ENCODE measurements at regions not wholly inside any gene's neighbourhood (a gene's known extent, or its start where the extent isn't known, plus 50 kb on each side); places are given as distances from the start of the nearest gene placed in this dataset.

- Mint-ChIP-seq H3K4me3 (no peak overlapping the region), H3K9me3 (no peaks in the 10 kb centered on the region), H3K36me3 (ENCODE audit: low read depth) (no peaks in the 10 kb centered on the region), H3K27me3 (no peaks in the 10 kb centered on the region), H3K27ac (no peak overlapping the region), H3K4me1 (no peaks in the 10 kb centered on the region)
- POLR2A ChIA-PET, result no interaction called here
- no peak for DNase-seq
- CTCF ChIA-PET, result no interaction called here
These were observed 142.8 kb downstream of the PJA1 start for GRCh38 chrX:69022430-69022829.

GRCh38 chrX:69021141-69021960, 143.9 kb downstream of the PJA1 start:
- POLR2A ChIA-PET, result no interaction called here

GRCh38 chrX:69020316-69020715, 144.9 kb downstream of the PJA1 start:
- no peak for DNase-seq
- H3K27ac Mint-ChIP-seq, result no peak overlapping the region
- CTCF ChIA-PET, result no interaction called here
- H3K36me3 Mint-ChIP-seq (ENCODE audit: low read depth), result no peaks in the 10 kb centered on the region
- H3K9me3 Mint-ChIP-seq, result no peaks in the 10 kb centered on the region
- H3K4me3 Mint-ChIP-seq, result no peak overlapping the region
- no peaks in the 10 kb centered on the region for H3K27me3 Mint-ChIP-seq
- POLR2A ChIA-PET, result no interaction called here
- no peaks in the 10 kb centered on the region for H3K4me1 Mint-ChIP-seq

More at GRCh38 chrX:69021141-69021960, 143.9 kb downstream of the PJA1 start:
- no peak overlapping the region for H3K4me3 Mint-ChIP-seq
- no peaks in the 10 kb centered on the region for H3K4me1 Mint-ChIP-seq
- CTCF ChIA-PET, result no interaction called here
- H3K27me3 Mint-ChIP-seq, result no peaks in the 10 kb centered on the region
- no peaks in the 10 kb centered on the region for H3K9me3 Mint-ChIP-seq
- H3K36me3 Mint-ChIP-seq (ENCODE audit: low read depth), result no peaks in the 10 kb centered on the region
- no peak overlapping the region for H3K27ac Mint-ChIP-seq
- no peak for DNase-seq

- no peaks in the 10 kb centered on the region for H3K36me3 Mint-ChIP-seq (ENCODE audit: low read depth)
- H3K4me1 Mint-ChIP-seq, result no peaks in the 10 kb centered on the region
- ChIA-PET POLR2A (no interaction called here), CTCF (no interaction called here)
- H3K27me3 Mint-ChIP-seq, result no peaks in the 10 kb centered on the region
- no peaks in the 10 kb centered on the region for H3K9me3 Mint-ChIP-seq
- DNase-seq, result no peak
- H3K4me3 Mint-ChIP-seq, result no peak overlapping the region
- H3K27ac Mint-ChIP-seq, result no peak overlapping the region
These were observed 146.0 kb downstream of the PJA1 start for GRCh38 chrX:69019073-69019890.

GRCh38 chrX:69018416-69019072, 146.7 kb downstream of the PJA1 start:
- Mint-ChIP-seq H3K27ac (no peak overlapping the region), H3K27me3 (no peaks in the 10 kb centered on the region), H3K4me1 (no peaks in the 10 kb centered on the region), H3K4me3 (no peak overlapping the region), H3K9me3 (no peaks in the 10 kb centered on the region), H3K36me3 (ENCODE audit: low read depth) (no peaks in the 10 kb centered on the region)
- DNase-seq, result no peak
- ChIA-PET CTCF (no interaction called here), POLR2A (no interaction called here)

- DNase-seq, result no peak
- Mint-ChIP-seq H3K36me3 (ENCODE audit: low read depth) (no peaks in the 10 kb centered on the region), H3K27me3 (no peaks in the 10 kb centered on the region), H3K27ac (no peak overlapping the region), H3K4me3 (no peak overlapping the region), H3K4me1 (no peaks in the 10 kb centered on the region), H3K9me3 (no peaks in the 10 kb centered on the region)
- ChIA-PET POLR2A (no interaction called here), CTCF (no interaction called here)
These were observed 148.8 kb downstream of the PJA1 start for GRCh38 chrX:69016293-69016941.

GRCh38 chrX:69015564-69016292, 149.5 kb downstream of the PJA1 start:
- Mint-ChIP-seq H3K27ac (no peak overlapping the region), H3K4me1 (no peaks in the 10 kb centered on the region), H3K27me3 (no peaks in the 10 kb centered on the region), H3K36me3 (ENCODE audit: low read depth) (no peaks in the 10 kb centered on the region), H3K4me3 (no peak overlapping the region), H3K9me3 (no peaks in the 10 kb centered on the region)
- no peak for DNase-seq
- ChIA-PET POLR2A (no interaction called here), CTCF (no interaction called here)

GRCh38 chrX:69015156-69015555, 150.1 kb downstream of the PJA1 start:
- DNase-seq, result no peak
- Mint-ChIP-seq H3K36me3 (ENCODE audit: low read depth) (no peaks in the 10 kb centered on the region), H3K4me1 (no peaks in the 10 kb centered on the region), H3K27me3 (no peaks in the 10 kb centered on the region), H3K27ac (no peak overlapping the region), H3K9me3 (no peaks in the 10 kb centered on the region), H3K4me3 (no peak overlapping the region)
- CTCF ChIA-PET, result no interaction called here
- POLR2A ChIA-PET, result no interaction called here

- no peak overlapping the region for H3K27ac Mint-ChIP-seq
- no peak for DNase-seq
- H3K27me3 Mint-ChIP-seq, result no peaks in the 10 kb centered on the region
- ChIA-PET CTCF (no interaction called here), POLR2A (no interaction called here)
- H3K4me3 Mint-ChIP-seq, result no peak overlapping the region
- H3K9me3 Mint-ChIP-seq, result no peaks in the 10 kb centered on the region
- no peaks in the 10 kb centered on the region for H3K4me1 Mint-ChIP-seq
- H3K36me3 Mint-ChIP-seq (ENCODE audit: low read depth), result no peaks in the 10 kb centered on the region
These were observed 151.1 kb downstream of the PJA1 start for GRCh38 chrX:69014200-69014599.

GRCh38 chrX:69010339-69010738, 154.9 kb downstream of the PJA1 start:
- POLR2A ChIA-PET, result no interaction called here
- no peak for DNase-seq
- Mint-ChIP-seq H3K9me3 (no peaks in the 10 kb centered on the region), H3K36me3 (ENCODE audit: low read depth) (no peaks in the 10 kb centered on the region), H3K4me3 (no peak overlapping the region), H3K27me3 (peaks cover 4% of the 10 kb centered on the region), H3K27ac (no peak overlapping the region), H3K4me1 (no peaks in the 10 kb centered on the region)
- CTCF ChIA-PET, result no interaction called here

- Mint-ChIP-seq H3K4me1 (no peaks in the 10 kb centered on the region), H3K36me3 (ENCODE audit: low read depth) (no peaks in the 10 kb centered on the region), H3K9me3 (no peaks in the 10 kb centered on the region), H3K27ac (no peak overlapping the region), H3K4me3 (no peak overlapping the region), H3K27me3 (peaks cover 2% of the 10 kb centered on the region)
- ChIA-PET CTCF (no interaction called here), POLR2A (no interaction called here)
- no peak for DNase-seq
These were observed 164.4 kb downstream of the PJA1 start for GRCh38 chrX:69000877-69001276.

GRCh38 chrX:68999931-69000330, 165.3 kb downstream of the PJA1 start:
- Mint-ChIP-seq H3K27me3 (peaks cover 2% of the 10 kb centered on the region), H3K27ac (no peak overlapping the region), H3K36me3 (ENCODE audit: low read depth) (no peaks in the 10 kb centered on the region), H3K9me3 (no peaks in the 10 kb centered on the region), H3K4me1 (no peaks in the 10 kb centered on the region), H3K4me3 (no peak overlapping the region)
- ChIA-PET CTCF (no interaction called here), POLR2A (no interaction called here)
- no peak for DNase-seq

- Mint-ChIP-seq H3K9me3 (no peaks in the 10 kb centered on the region), H3K27ac (no peak overlapping the region), H3K36me3 (ENCODE audit: low read depth) (no peaks in the 10 kb centered on the region), H3K27me3 (peaks cover 2% of the 10 kb centered on the region), H3K4me1 (no peaks in the 10 kb centered on the region), H3K4me3 (no peak overlapping the region)
- DNase-seq, result no peak
- ChIA-PET POLR2A (no interaction called here), CTCF (no interaction called here)
These were observed 165.9 kb downstream of the PJA1 start for GRCh38 chrX:68999356-68999755.
